ENCODE measurements at regions not wholly inside any gene's neighbourhood (a gene's known extent, or its start where the extent isn't known, plus 50 kb on each side); places are given as distances from the start of the nearest gene placed in this dataset.
"Not testable (repeated sequence)": the region's sequence is repeated elsewhere in the genome, so short reads cannot be mapped to it uniquely, and the experiment has no call there.

- Histone ChIP-seq H2AFZ (ENCODE audit: low read depth, low read length) (no peak overlapping the region), H3K4me3 (ENCODE audit: low read length) (no peak overlapping the region), H3K36me3 (ENCODE audit: insufficient read depth, low read length) (no peaks in the 10 kb centered on the region), H3K9me3 (ENCODE audit: low read length) (no peaks in the 10 kb centered on the region), H3K27me3 (ENCODE audit: insufficient read depth, low read length) (no peaks in the 10 kb centered on the region), H3K4me1 (ENCODE audit: insufficient read depth, low read length) (no peaks in the 10 kb centered on the region)
Observed at GRCh38 chr9:87393706-87394230, 103.9 kb upstream of the DAPK1 start.

DNA sequence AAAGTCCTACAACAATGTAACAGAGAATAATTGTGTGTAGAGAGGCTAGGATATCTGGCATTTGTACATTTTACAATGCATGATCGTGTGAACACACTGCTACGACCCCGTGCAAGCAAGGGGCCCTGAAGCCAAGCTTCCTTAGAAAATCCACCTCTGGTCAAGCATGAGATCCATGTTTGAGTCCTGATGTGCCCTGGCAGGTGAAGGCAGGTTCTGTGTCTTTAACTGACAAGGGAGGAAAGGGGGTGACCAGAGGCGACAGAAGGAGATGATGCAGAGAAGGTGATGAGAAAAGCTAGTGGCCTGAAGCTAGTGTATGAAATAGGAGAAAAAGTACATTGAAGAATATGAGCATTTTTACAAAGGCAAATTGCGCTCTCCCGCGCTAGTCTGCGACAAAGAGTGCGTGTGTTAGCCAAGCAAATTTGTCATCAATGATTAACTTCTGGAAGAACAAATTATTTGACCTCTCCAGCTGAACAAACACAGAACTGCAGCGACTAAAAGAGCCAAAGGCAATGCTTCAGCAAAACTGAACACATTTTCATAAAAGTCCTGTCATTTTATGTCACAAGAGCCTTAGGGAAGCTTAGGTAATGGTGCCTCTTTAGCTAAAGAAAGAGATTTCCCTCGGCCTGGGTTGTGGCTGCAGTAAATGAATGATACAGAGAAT lies 101.7 kb upstream of the DAPK1 start:
- Histone ChIP-seq H3K4me3 (ENCODE audit: low read length) (no peak overlapping the region), H3K27me3 (ENCODE audit: insufficient read depth, low read length) (no peaks in the 10 kb centered on the region), H3K36me3 (ENCODE audit: insufficient read depth, low read length) (no peaks in the 10 kb centered on the region), H3K9me3 (ENCODE audit: low read length) (no peaks in the 10 kb centered on the region), H3K4me1 (ENCODE audit: insufficient read depth, low read length) (no peaks in the 10 kb centered on the region), H2AFZ (ENCODE audit: low read depth, low read length) (no peak overlapping the region)

- H3K4me1 ChIP-seq (ENCODE audit: insufficient read depth, low read length): no peaks in the 10 kb centered on the region
- no peak overlapping the region for H3K4me3 ChIP-seq (ENCODE audit: low read length)
- H3K36me3 ChIP-seq (ENCODE audit: insufficient read depth, low read length): no peaks in the 10 kb centered on the region
- no peaks in the 10 kb centered on the region for H3K9me3 ChIP-seq (ENCODE audit: low read length)
- H2AFZ ChIP-seq (ENCODE audit: low read depth, low read length): no peak overlapping the region
- H3K27me3 ChIP-seq (ENCODE audit: insufficient read depth, low read length): no peaks in the 10 kb centered on the region
Observed at GRCh38 chr9:87401681-87402080, 96.0 kb upstream of the DAPK1 start.

DNA sequence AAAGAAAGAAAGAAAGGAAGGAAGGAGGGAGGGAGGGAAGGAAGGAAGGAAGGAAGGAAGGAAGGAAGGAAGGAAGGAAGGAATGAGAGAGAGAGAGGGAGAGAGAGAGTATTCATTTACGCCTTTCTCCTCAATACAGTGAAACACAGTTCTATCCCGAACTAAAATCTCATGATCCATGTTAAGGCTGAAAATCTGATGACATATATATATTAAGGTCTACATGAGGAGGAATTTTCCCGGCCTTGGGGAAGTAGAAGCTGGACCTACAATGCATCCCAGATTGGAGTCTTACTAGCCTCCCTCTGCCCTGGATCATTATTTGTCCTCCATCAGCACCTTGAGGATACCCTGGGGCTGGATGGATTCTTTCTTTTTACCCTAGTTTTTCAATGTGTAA lies 95.1 kb upstream of the DAPK1 start:
- no peaks in the 10 kb centered on the region for H3K36me3 ChIP-seq (ENCODE audit: insufficient read depth, low read length)
- no peaks in the 10 kb centered on the region for H3K9me3 ChIP-seq (ENCODE audit: low read length)
- no peak overlapping the region for H2AFZ ChIP-seq (ENCODE audit: low read depth, low read length)
- no peak overlapping the region for H3K4me3 ChIP-seq (ENCODE audit: low read length)
- no peaks in the 10 kb centered on the region for H3K4me1 ChIP-seq (ENCODE audit: insufficient read depth, low read length)
- no peaks in the 10 kb centered on the region for H3K27me3 ChIP-seq (ENCODE audit: insufficient read depth, low read length)

- Histone ChIP-seq H3K27me3 (ENCODE audit: insufficient read depth, low read length) (no peaks in the 10 kb centered on the region), H3K4me3 (ENCODE audit: low read length) (no peak overlapping the region), H3K36me3 (ENCODE audit: insufficient read depth, low read length) (no peaks in the 10 kb centered on the region), H3K9me3 (ENCODE audit: low read length) (no peaks in the 10 kb centered on the region), H3K4me1 (ENCODE audit: insufficient read depth, low read length) (no peaks in the 10 kb centered on the region), H2AFZ (ENCODE audit: low read depth, low read length) (no peak overlapping the region)
Observed at GRCh38 chr9:87405677-87406542, 91.8 kb upstream of the DAPK1 start.

DNA sequence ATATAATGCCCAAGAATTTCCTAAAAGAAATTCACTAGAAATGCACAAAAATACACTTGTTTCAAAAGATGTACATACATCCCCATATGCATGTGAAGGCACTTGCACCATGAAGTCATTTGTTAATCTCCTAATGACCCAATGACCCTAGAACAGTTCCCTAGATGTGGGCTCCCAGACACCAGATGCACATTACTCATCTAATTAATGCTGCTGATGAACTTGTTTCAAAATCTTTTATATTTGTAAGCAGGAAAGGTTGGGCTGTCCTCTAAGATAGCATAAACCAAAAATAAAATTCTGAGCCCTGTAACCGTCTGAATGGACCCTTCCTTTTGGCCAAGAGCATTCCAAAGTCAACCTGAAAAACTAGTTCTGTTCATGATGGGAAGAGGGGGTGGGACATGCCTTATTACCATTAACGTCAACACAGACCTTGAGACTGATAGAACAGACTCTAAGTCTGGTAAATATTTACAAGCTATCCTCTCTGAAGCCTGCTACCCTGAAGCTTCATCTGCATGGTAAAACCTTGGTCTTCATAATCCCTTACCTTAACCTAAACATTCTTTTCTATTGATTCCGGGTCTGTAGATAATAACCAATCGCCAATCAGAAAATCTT lies 91.0 kb upstream of the DAPK1 start:
- Histone ChIP-seq H2AFZ (ENCODE audit: low read depth, low read length) (no peak overlapping the region), H3K9me3 (ENCODE audit: low read length) (no peaks in the 10 kb centered on the region), H3K4me1 (ENCODE audit: insufficient read depth, low read length) (no peaks in the 10 kb centered on the region), H3K4me3 (ENCODE audit: low read length) (no peak overlapping the region), H3K36me3 (ENCODE audit: insufficient read depth, low read length) (no peaks in the 10 kb centered on the region), H3K27me3 (ENCODE audit: insufficient read depth, low read length) (no peaks in the 10 kb centered on the region)

- H2AFZ ChIP-seq (ENCODE audit: low read depth, low read length); H3K4me3 ChIP-seq (ENCODE audit: low read length); H3K4me1 ChIP-seq (ENCODE audit: insufficient read depth, low read length); H3K27me3 ChIP-seq (ENCODE audit: insufficient read depth, low read length); H3K9me3 ChIP-seq (ENCODE audit: low read length); H3K36me3 ChIP-seq (ENCODE audit: insufficient read depth, low read length): not testable (repeated sequence)
Observed at GRCh38 chr9:87410047-87411005, 87.3 kb upstream of the DAPK1 start.

GRCh38 chr9:87420884-87421283 lies 76.8 kb upstream of the DAPK1 start:
- no peak overlapping the region for H3K4me3 ChIP-seq (ENCODE audit: low read length)

GRCh38 chr9:87421734-87422133 lies 75.9 kb upstream of the DAPK1 start:
- Histone ChIP-seq H3K27me3 (ENCODE audit: insufficient read depth, low read length) (no peaks in the 10 kb centered on the region), H3K4me3 (ENCODE audit: low read length) (no peak overlapping the region), H3K4me1 (ENCODE audit: insufficient read depth, low read length) (no peaks in the 10 kb centered on the region), H3K36me3 (ENCODE audit: insufficient read depth, low read length) (no peaks in the 10 kb centered on the region), H2AFZ (ENCODE audit: low read depth, low read length) (no peak overlapping the region), H3K9me3 (ENCODE audit: low read length) (no peaks in the 10 kb centered on the region)

More at GRCh38 chr9:87420884-87421283, 76.8 kb upstream of the DAPK1 start:
- H3K9me3 ChIP-seq (ENCODE audit: low read length): no peaks in the 10 kb centered on the region
- H2AFZ ChIP-seq (ENCODE audit: low read depth, low read length): no peak overlapping the region
- H3K4me1 ChIP-seq (ENCODE audit: insufficient read depth, low read length): no peaks in the 10 kb centered on the region
- H3K36me3 ChIP-seq (ENCODE audit: insufficient read depth, low read length): no peaks in the 10 kb centered on the region
- no peaks in the 10 kb centered on the region for H3K27me3 ChIP-seq (ENCODE audit: insufficient read depth, low read length)

GRCh38 chr9:87422999-87423398 lies 74.7 kb upstream of the DAPK1 start:
- Histone ChIP-seq H3K27me3 (ENCODE audit: insufficient read depth, low read length) (no peaks in the 10 kb centered on the region), H3K4me3 (ENCODE audit: low read length) (no peak overlapping the region), H3K36me3 (ENCODE audit: insufficient read depth, low read length) (no peaks in the 10 kb centered on the region), H3K9me3 (ENCODE audit: low read length) (no peaks in the 10 kb centered on the region), H2AFZ (ENCODE audit: low read depth, low read length) (no peak overlapping the region), H3K4me1 (ENCODE audit: insufficient read depth, low read length) (no peaks in the 10 kb centered on the region)

- H3K36me3 ChIP-seq (ENCODE audit: insufficient read depth, low read length); H2AFZ ChIP-seq (ENCODE audit: low read depth, low read length); H3K4me1 ChIP-seq (ENCODE audit: insufficient read depth, low read length); H3K27me3 ChIP-seq (ENCODE audit: insufficient read depth, low read length); H3K9me3 ChIP-seq (ENCODE audit: low read length); H3K4me3 ChIP-seq (ENCODE audit: low read length): not testable (repeated sequence)
Observed at GRCh38 chr9:87423885-87424284, 73.8 kb upstream of the DAPK1 start.

DNA sequence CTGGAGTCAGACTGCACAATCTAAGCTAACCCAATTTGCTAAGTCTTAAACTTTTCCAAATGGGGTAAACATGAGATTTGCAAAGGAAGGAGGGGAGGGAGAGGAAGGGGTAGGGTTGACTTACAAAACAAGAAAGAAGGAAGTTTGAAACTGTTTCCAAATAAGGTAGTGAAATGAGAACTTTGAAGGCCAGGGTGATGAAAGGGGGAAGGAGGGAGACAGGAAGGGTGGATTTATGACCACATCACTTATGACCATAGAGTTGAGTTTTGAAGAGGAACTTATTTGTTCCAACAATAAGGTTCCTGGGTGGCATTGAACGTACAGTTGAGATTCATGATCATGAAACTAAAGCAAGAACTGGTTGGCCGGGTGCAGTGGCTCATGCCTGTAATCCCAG lies 72.5 kb upstream of the DAPK1 start:
- H3K36me3 ChIP-seq (ENCODE audit: insufficient read depth, low read length): no peaks in the 10 kb centered on the region
- H3K27me3 ChIP-seq (ENCODE audit: insufficient read depth, low read length): no peaks in the 10 kb centered on the region
- no peaks in the 10 kb centered on the region for H3K4me1 ChIP-seq (ENCODE audit: insufficient read depth, low read length)
- H3K4me3 ChIP-seq (ENCODE audit: low read length): no peak overlapping the region
- H3K9me3 ChIP-seq (ENCODE audit: low read length): no peaks in the 10 kb centered on the region
- no peak overlapping the region for H2AFZ ChIP-seq (ENCODE audit: low read depth, low read length)

Measured in neuron (in vitro differentiated cells).